Astrocyte (in vitro differentiated cells and primary cell): ENCODE measurements at regions not wholly inside any gene's neighbourhood (a gene's known extent, or its start where the extent isn't known, plus 50 kb on each side); places are given as distances from the start of the nearest gene placed in this dataset.

Experiments
- CTCF ChIP-seq: IDR thresholded peaks from 2 replicates; pipeline ENCODE4 v1.5.1; 2011; ENCODE audit warnings: low read depth, mild to moderate bottlenecking, inconsistent platforms, low read length, moderate library complexity; ENCODE audit not compliant: insufficient read depth
- EZH2 ChIP-seq: IDR thresholded peaks from 2 replicates; pipeline ENCODE4 v1.6.1; 2012; ENCODE audit warnings: mild to moderate bottlenecking, low read length, inconsistent platforms; ENCODE audit not compliant: insufficient read depth

DNA sequence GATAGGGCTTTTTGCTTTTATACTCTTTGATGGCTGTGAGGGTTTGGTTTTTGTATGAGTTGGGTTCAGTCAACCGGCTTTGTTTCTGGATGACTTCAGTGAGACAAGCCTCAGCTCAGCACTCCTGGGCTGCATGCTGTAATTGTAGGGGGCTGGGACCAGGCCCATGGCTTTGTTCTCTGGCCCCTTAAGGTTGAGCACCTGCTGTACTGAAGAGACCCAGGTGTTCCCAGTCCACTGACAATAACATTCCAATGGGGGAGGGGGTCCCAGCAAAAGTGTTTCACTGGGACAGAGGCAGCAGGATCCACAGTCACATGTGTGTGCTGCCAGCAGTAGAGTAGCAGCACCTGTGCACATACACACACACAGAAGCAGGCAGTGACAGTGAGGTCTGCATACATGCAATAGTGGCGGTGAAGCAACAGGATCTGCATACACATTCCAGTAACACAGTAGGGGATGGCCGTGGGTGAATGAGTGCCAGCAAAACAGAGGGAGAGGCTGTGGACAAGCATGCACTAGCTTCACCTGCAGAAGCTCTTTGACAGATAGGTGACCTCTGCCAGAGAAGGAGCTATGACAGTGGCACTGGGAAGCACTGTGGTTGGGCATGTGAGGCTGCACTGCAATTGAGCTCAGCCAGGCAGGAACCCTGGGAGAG, 240.4 kb downstream of the ASCL1 start:
- TF ChIP-seq CTCF (no peak), EZH2 (no peak)
